ENCODE measurements at regions not wholly inside any gene's neighbourhood (a gene's known extent, or its start where the extent isn't known, plus 50 kb on each side); places are given as distances from the start of the nearest gene placed in this dataset.

GRCh38 chr10:4382811-4383210 is 443.2 kb upstream of the AKR1E2 start (continued):
- no peak for TF ChIP-seq ETS2 (tag; IDR thresholded peaks at IDR 0.05; ENCODE audit: borderline replicate concordance, poor library complexity, severe bottlenecking)
- no peak for TF ChIP-seq ATF2 (CRISPR knock-in tag; IDR thresholded peaks at IDR 0.05)
- TF ChIP-seq KHSRP (IDR thresholded peaks at IDR 0.05) = no peak
- no peak for TF ChIP-seq CBFB (CRISPR knock-in tag; IDR thresholded peaks at IDR 0.05)
- TF ChIP-seq ETV1 (tag; conservative IDR thresholded peaks at IDR 0.05; ENCODE audit: low read depth) = no peak
- TF ChIP-seq KLF6 (CRISPR knock-in tag; IDR thresholded peaks at IDR 0.05; ENCODE audit: borderline replicate concordance) = no peak

GRCh38 chr10:4373612-4374011 is 452.4 kb upstream of the AKR1E2 start:
- in situ Hi-C loops (cut with MboI) = no loop called here
- CTCF ChIA-PET (ENCODE audit: low intra/inter-chr PET ratio) = no interaction called here
- TF ChIP-seq ATF4 (CRISPR knock-in tag; IDR thresholded peaks at IDR 0.05) = no peak
- no peak for TF ChIP-seq XRCC4 (IDR thresholded peaks at IDR 0.05; ENCODE audit: extremely low read depth, insufficient read depth, insufficient read length)
- TF ChIP-seq ZNF217 (CRISPR knock-in tag; IDR thresholded peaks at IDR 0.05) = no peak
- no peak for TF ChIP-seq TSC22D4 (tag; IDR thresholded peaks at IDR 0.05)
- no peak for TF ChIP-seq BRF2 (IDR thresholded peaks at IDR 0.05; ENCODE audit: borderline replicate concordance, insufficient read depth, insufficient read length)
- TF ChIP-seq ZBTB11 (CRISPR knock-in tag; IDR thresholded peaks at IDR 0.05) = no peak

More at GRCh38 chr10:4373612-4374011, 452.4 kb upstream of the AKR1E2 start:
- Histone ChIP-seq H3K4me2 (ENCODE audit: insufficient read depth, low read length) (no peak overlapping the region), H3K9ac (ENCODE audit: insufficient read depth in 1 of 2, low read depth in 2 of 2, low read length in 2 of 2) (no peak overlapping the region), H3K27ac (ENCODE audit: extremely low read depth, low read depth, low read length) (no peak overlapping the region), H2AFZ (ENCODE audit: low read depth, low read length) (no peak overlapping the region), H3K4me3 (no peak overlapping the region), H3K9me1 (ENCODE audit: control insufficient read depth, insufficient read depth, low read length) (no peaks in the 10 kb centered on the region), H4K20me1 (replicated peaks; ENCODE audit: control insufficient read depth, insufficient read depth, low read length) (no peaks in the 10 kb centered on the region), H3K9me3 (replicated peaks; ENCODE audit: control insufficient read depth, insufficient read depth, low read depth, low read length) (no peaks in the 10 kb centered on the region), H3K27me3 (ENCODE audit: control insufficient read depth in 2 of 2, insufficient read depth in 2 of 2, low read length in 2 of 2) (no peaks in the 10 kb centered on the region; a peak in 1 of 5 replicates), H3K36me3 (ENCODE audit: control insufficient read depth, insufficient read depth, low read length) (no peaks in the 10 kb centered on the region), H3K79me2 (ENCODE audit: control insufficient read depth, insufficient read depth, low read length) (no peaks in the 10 kb centered on the region), H3K4me1 (replicated peaks in 1 of 2; ENCODE audit: control insufficient read depth in 2 of 2, insufficient read depth in 2 of 2, low read length in 2 of 2) (no peaks in the 10 kb centered on the region)
- DNase-seq (ENCODE audit: extremely low read depth in 1 of 4, low spot score in 3 of 4) (no peak), ATAC-seq (no peak), FAIRE-seq (no peak)
- POLR2A ChIA-PET = no interaction called here
- no TSS peak for BruUV-seq (replicated peaks)
- 0% methylated on average over 2 of the region's 2 CpGs for WGBS (ENCODE audit: insufficient coverage, low coverage, missing lambda C conversion rate)
- intact Hi-C loops (cut with micrococcal nuclease) = no loop called here

Measured in K562 (cell line).